GM23248 (cell line): ENCODE measurements at regions not wholly inside any gene's neighbourhood (a gene's known extent, or its start where the extent isn't known, plus 50 kb on each side); places are given as distances from the start of the nearest gene placed in this dataset.

Source experiments
- DNase-seq: peaks from one replicate; pipeline ENCODE4 v3.0.0-alpha.2; 2015
- H2AFZ ChIP-seq: fragments of 200-600 bp; sonication (generic); 2 replicates; pipeline ENCODE4 v1.6.1; 2016; ENCODE audit warnings: antibody characterized with exemption
- H3F3A ChIP-seq: fragments of 200-600 bp; sonication (generic); 2 replicates; pipeline ENCODE4 v1.6.1; 2016; ENCODE audit warnings: mild to moderate bottlenecking, antibody characterized with exemption, mixed run types; ENCODE audit not compliant: insufficient read depth
- H3K27ac ChIP-seq: fragments of 200-600 bp; sonication (generic); 2 replicates; pipeline ENCODE4 v1.5.1; 2016; ENCODE audit warnings: mild to moderate bottlenecking
- H3K27me3 ChIP-seq: fragments of 200-600 bp; sonication (generic); replicated peaks from 2 replicates; pipeline ENCODE4 v1.6.1; 2016; ENCODE audit warnings: mild to moderate bottlenecking; ENCODE audit not compliant: insufficient read depth
- H3K36me3 ChIP-seq: fragments of 200-600 bp; sonication (generic); 2 replicates; pipeline ENCODE4 v1.6.1; 2016; ENCODE audit warnings: low read depth, mild to moderate bottlenecking
- H3K4me1 ChIP-seq: fragments of 200-600 bp; sonication (generic); 2 replicates; pipeline ENCODE4 v1.6.1; 2016; ENCODE audit warnings: mild to moderate bottlenecking; ENCODE audit not compliant: insufficient read depth
- H3K4me2 ChIP-seq: fragments of 200-600 bp; sonication (generic); one replicate; pipeline ENCODE4 v1.6.1; 2016; ENCODE audit warnings: mild to moderate bottlenecking; ENCODE audit not compliant: unreplicated experiment
- H3K4me3 ChIP-seq: fragments of 200-600 bp; sonication (generic); 2 replicates; pipeline ENCODE4 v1.5.1; 2016; ENCODE audit warnings: mild to moderate bottlenecking
- H3K79me2 ChIP-seq: fragments of 200-600 bp; sonication (generic); 2 replicates; pipeline ENCODE4 v1.6.1; 2016; ENCODE audit warnings: mild to moderate bottlenecking; ENCODE audit not compliant: insufficient read depth
- H3K9ac ChIP-seq: fragments of 200-600 bp; sonication (generic); 2 replicates; pipeline ENCODE4 v1.6.1; 2016; ENCODE audit warnings: mild to moderate bottlenecking
- H3K9me2 ChIP-seq: fragments of 200-600 bp; sonication (generic); 2 replicates; pipeline ENCODE4 v1.6.1; 2016; ENCODE audit warnings: mixed run types, mild to moderate bottlenecking, moderate library complexity; ENCODE audit not compliant: insufficient read depth
- H3K9me3 ChIP-seq: fragments of 200-600 bp; sonication (generic); one replicate; pipeline ENCODE4 v1.6.1; 2017; ENCODE audit warnings: low read depth
- H4K20me1 ChIP-seq: fragments of 200-600 bp; sonication (generic); 2 replicates; pipeline ENCODE4 v1.6.0; 2016; ENCODE audit not compliant: insufficient read depth
- EZH2 ChIP-seq: fragments of 200-600 bp; sonication (generic); IDR thresholded peaks from 2 replicates; pipeline ENCODE4 v1.6.1; 2018; ENCODE audit warnings: antibody characterized with exemption, mild to moderate bottlenecking; ENCODE audit not compliant: insufficient read depth, poor library complexity, severe bottlenecking
- EZH2phosphoT487 ChIP-seq: fragments of 200-600 bp; sonication (generic); IDR thresholded peaks from 2 replicates; pipeline ENCODE4 v1.6.1; 2018; ENCODE audit warnings: antibody characterized with exemption, moderate library complexity, mild to moderate bottlenecking, low read depth; ENCODE audit not compliant: insufficient read depth
- WGBS, 2 experiments: methylation state at CpG; one replicate each; pipeline ENCODE4 v1.1.6; 2015 to 2017; ENCODE audit warnings: low lambda C conversion rate in 2 of 2, low coverage in 1 of 2; ENCODE audit errors: missing lambda C conversion rate in 2 of 2; 5-methylcytosine and 5-hydroxymethylcytosine counted together
- in situ Hi-C: fragments of 300-500 bp; cut with MboI; formaldehyde crosslinking; loops from 2 replicates; pipeline ENCODE4 v1.15.0; 2020

DNA sequence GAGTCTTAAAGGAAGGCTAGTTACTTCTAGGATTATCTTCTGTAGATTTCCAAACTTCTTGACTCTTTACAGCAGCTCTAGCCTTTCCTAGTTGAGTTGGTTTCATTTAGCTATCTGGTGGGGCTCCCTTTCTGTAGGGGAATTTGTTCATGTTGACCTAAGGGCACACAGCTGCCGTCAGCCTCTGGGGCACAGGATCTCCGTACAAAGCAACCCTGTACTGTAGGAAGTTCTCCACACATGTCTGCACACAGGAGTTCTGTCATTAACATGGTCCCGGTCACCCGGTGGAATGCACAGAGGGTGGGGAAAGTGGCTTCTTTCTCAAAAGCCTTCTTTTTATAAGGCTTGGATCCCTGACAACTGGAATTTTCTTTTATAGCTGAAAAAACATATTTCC, 88.7 kb upstream of the TNIK start:
- Histone ChIP-seq H3K4me3 (no peak overlapping the region), H3K4me2 (no peak overlapping the region), H3K9me3 (no peaks in the 10 kb centered on the region), H3K9me2 (no peaks in the 10 kb centered on the region), H3K27me3 (no peaks in the 10 kb centered on the region), H3K27ac (no peak overlapping the region), H3K79me2 (no peaks in the 10 kb centered on the region), H3F3A (no peaks in the 10 kb centered on the region), H3K36me3 (no peaks in the 10 kb centered on the region), H3K4me1 (no peaks in the 10 kb centered on the region), H2AFZ (no peak overlapping the region), H3K9ac (no peak overlapping the region), H4K20me1 (no peaks in the 10 kb centered on the region)
- in situ Hi-C loops = no loop called here
- 49 to 58% methylated on average over 4 of the region's 4 CpGs for WGBS, 2 experiments
- no peak for DNase-seq
- no peak for TF ChIP-seq EZH2
- TF ChIP-seq EZH2phosphoT487 = no peak

DNA sequence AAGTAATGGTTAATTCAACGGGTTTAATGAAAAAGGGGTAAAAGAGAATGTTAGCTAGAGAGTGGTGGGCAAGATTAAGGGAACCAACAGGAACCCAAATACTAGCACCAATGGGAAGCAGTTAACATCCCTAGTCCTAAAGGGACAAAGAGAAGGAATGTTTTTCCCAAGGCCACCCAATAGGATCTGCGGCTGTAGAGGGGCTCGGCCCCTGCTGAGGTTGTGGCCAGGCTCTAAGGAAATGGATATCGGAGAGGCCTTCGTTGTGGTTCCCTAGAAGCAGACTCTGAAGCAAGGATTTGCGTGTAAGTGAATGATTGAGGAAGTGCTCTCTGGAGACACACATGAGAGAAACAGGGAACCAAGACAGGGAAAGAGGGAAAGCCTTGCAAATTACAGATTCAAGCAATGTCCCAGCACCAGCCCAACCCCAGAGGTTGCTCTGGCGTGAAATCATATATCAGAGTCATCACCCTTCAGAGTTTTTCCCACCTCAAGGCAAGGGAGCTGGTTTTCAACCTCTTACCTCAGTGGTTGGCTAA, 83.6 kb upstream of the TNIK start:
- 92% methylated on average over 7 of the region's 7 CpGs for WGBS, 2 experiments
- Histone ChIP-seq H3K4me3 (no peak overlapping the region), H3K9me3 (no peaks in the 10 kb centered on the region), H2AFZ (no peak overlapping the region), H3K79me2 (no peaks in the 10 kb centered on the region), H3F3A (no peaks in the 10 kb centered on the region), H3K27ac (no peak overlapping the region), H3K4me2 (no peak overlapping the region), H3K9ac (no peak overlapping the region), H3K36me3 (no peaks in the 10 kb centered on the region), H4K20me1 (no peaks in the 10 kb centered on the region), H3K4me1 (no peaks in the 10 kb centered on the region), H3K9me2 (no peaks in the 10 kb centered on the region), H3K27me3 (no peaks in the 10 kb centered on the region)
- TF ChIP-seq EZH2phosphoT487 (no peak), EZH2 (no peak)
- in situ Hi-C loops = no loop called here
- no peak for DNase-seq

DNA sequence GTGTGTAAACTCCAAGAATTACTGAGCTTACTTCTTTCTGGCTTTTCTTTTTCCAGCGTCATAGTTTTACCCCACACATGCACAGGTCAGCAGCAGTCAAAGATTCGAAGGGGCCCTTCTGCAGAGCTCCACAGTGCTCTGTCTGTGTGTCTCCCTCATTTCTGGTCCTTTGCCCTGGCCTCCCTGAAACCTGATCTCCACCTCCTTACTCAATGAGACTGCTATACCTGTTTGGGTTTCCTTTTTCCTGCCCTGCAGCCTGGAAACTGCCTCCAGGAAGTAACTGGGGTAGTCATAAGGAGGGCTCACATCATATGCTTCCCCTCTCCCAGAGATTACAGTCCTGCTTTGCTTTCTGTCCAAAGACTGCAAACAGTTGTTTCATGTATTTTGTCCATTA, 82.8 kb upstream of the TNIK start:
- in situ Hi-C loops = no loop called here
- Histone ChIP-seq H3K4me2 (no peak overlapping the region), H3K27me3 (no peaks in the 10 kb centered on the region), H3K9me2 (no peaks in the 10 kb centered on the region), H3F3A (no peaks in the 10 kb centered on the region), H3K9me3 (no peaks in the 10 kb centered on the region), H2AFZ (no peak overlapping the region), H3K36me3 (no peaks in the 10 kb centered on the region), H3K4me1 (no peaks in the 10 kb centered on the region), H4K20me1 (no peaks in the 10 kb centered on the region), H3K27ac (no peak overlapping the region), H3K9ac (no peak overlapping the region), H3K79me2 (no peaks in the 10 kb centered on the region), H3K4me3 (no peak overlapping the region)
- TF ChIP-seq EZH2phosphoT487 (no peak), EZH2 (no peak)
- WGBS, 2 experiments = 9 to 11% methylated on average over 2 of the region's 2 CpGs
- no peak for DNase-seq

DNA sequence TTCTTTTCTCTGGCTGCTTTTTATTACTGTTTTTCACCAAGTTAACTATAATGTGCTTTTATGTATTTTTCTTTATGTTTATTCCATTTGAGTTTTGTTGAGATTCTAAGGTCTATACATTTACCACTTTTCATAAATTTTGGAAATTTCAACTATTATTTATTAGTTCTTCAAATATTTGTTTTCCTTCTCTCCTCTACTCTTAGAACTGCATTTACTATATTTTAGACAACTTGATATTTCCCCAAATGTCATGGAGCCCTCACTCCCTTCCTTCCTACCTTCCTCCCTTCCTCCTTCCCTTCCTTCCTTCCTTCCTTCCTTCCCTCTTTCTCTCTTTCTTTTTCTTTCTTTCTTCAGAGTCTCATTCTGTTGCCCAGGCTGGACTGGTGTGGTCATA, 81.4 kb upstream of the TNIK start:
- H2AFZ ChIP-seq = no peak overlapping the region
- no peaks in the 10 kb centered on the region for H3F3A ChIP-seq
- no peak overlapping the region for H3K4me2 ChIP-seq
- no peaks in the 10 kb centered on the region for H3K79me2 ChIP-seq
- H3K4me1 ChIP-seq = no peaks in the 10 kb centered on the region
- no peaks in the 10 kb centered on the region for H3K36me3 ChIP-seq
- H4K20me1 ChIP-seq = no peaks in the 10 kb centered on the region
- in situ Hi-C loops = no loop called here
- no peak overlapping the region for H3K27ac ChIP-seq
- no peaks in the 10 kb centered on the region for H3K9me3 ChIP-seq
- H3K9ac ChIP-seq = no peak overlapping the region
- no peaks in the 10 kb centered on the region for H3K27me3 ChIP-seq
- H3K4me3 ChIP-seq = no peak overlapping the region
- TF ChIP-seq EZH2phosphoT487 (no peak), EZH2 (no peak)
- H3K9me2 ChIP-seq = no peaks in the 10 kb centered on the region
- no peak for DNase-seq

DNA sequence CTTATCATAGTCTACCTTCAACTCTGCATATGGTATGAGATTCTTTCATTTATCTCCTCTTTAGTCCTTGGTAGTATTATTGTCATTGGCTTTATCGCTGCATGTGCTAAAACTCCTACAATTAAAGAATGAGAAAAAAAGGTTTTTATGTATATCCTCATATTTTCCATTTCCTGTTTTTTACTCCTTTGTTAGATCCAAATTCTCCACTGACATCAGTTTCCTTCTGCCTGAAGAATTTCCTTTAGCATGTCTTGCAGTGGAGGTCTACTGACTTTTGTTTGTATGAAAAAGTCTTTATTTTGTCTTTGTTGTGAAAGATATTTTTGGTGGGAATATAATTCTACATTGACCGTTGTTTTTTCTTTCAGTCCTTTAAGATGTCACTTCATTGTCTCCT, 81.0 kb upstream of the TNIK start:
- H3K36me3 ChIP-seq = no peaks in the 10 kb centered on the region
- H3K9ac ChIP-seq = no peak overlapping the region
- no peaks in the 10 kb centered on the region for H3K27me3 ChIP-seq
- TF ChIP-seq EZH2 (no peak), EZH2phosphoT487 (no peak)
- no peak overlapping the region for H3K4me2 ChIP-seq
- H3K27ac ChIP-seq = no peak overlapping the region
- H3K4me1 ChIP-seq = no peaks in the 10 kb centered on the region
- no peak for DNase-seq
- H2AFZ ChIP-seq = no peak overlapping the region
- H3K4me3 ChIP-seq = no peak overlapping the region
- H3K79me2 ChIP-seq = no peaks in the 10 kb centered on the region
- no peaks in the 10 kb centered on the region for H3F3A ChIP-seq
- WGBS, 2 experiments = 74 to 83% methylated on average over 2 of the region's 2 CpGs
- no peaks in the 10 kb centered on the region for H3K9me2 ChIP-seq
- in situ Hi-C loops = no loop called here
- no peaks in the 10 kb centered on the region for H4K20me1 ChIP-seq
- no peaks in the 10 kb centered on the region for H3K9me3 ChIP-seq
